ENCODE measurements at regions not wholly inside any gene's neighbourhood (a gene's known extent, or its start where the extent isn't known, plus 50 kb on each side); places are given as distances from the start of the nearest gene placed in this dataset.

DNA sequence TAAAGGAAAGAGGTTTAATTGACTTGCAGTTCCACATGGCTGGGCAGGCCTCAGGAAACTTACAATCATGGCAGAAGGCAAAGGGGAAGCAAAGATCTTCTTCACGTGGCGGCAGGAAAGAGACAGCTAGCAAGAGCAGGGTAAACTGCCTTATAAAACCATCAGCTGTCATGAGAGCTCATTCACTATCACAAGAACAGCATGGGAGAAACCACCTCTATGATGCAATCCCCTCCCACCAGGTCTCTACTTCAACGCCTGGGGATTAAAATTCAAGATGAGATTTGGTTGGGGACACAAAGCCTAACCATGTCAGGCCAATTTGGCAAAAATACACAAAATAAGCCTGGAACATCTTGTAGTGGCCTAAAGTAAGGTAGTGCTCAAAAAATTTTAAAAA is 152.6 kb downstream of the COL6A3 start:
- 89 to 94% (median 89%) methylated on average over 3 of the region's 3 CpGs for WGBS, 3 donors
- Histone ChIP-seq H3K27me3 (ENCODE audit: control insufficient read depth in 3 of 3, insufficient read depth in 3 of 3, low read length in 3 of 3) (no peaks in the 10 kb centered on the region), H3K4me1 (ENCODE audit: control insufficient read depth in 3 of 3, insufficient read depth in 2 of 3, low read depth in 1 of 3, low read length in 2 of 3) (peaks cover 0 to 24% (median 0%) of the 10 kb centered on the region in 3 donors), H3K27ac (ENCODE audit: low read depth in 1 of 3, low read length in 2 of 3) (no peak overlapping the region), H3K4me3 (ENCODE audit: low read depth in 1 of 3, low read length in 3 of 3) (no peak overlapping the region), H3K36me3 (ENCODE audit: control insufficient read depth in 3 of 3, insufficient read depth in 2 of 3, low read depth in 1 of 3, low read length in 3 of 3) (no peaks in the 10 kb centered on the region), H3K9me3 (ENCODE audit: control insufficient read depth in 2 of 2, insufficient read depth in 1 of 2, low read depth in 1 of 2, low read length in 1 of 2) (no peaks in the 10 kb centered on the region)
- FAIRE-seq (no peak), DNase-seq (no peak)

- WGBS, 3 donors = 83 to 86% (median 83%) methylated on average over 10 of the region's 10 CpGs
- no peak for FAIRE-seq
- Histone ChIP-seq H3K4me3 (ENCODE audit: low read depth in 1 of 3, low read length in 3 of 3) (no peak overlapping the region), H3K36me3 (ENCODE audit: control insufficient read depth in 3 of 3, insufficient read depth in 2 of 3, low read depth in 1 of 3, low read length in 3 of 3) (no peaks in the 10 kb centered on the region), H3K4me1 (ENCODE audit: control insufficient read depth in 3 of 3, insufficient read depth in 2 of 3, low read depth in 1 of 3, low read length in 2 of 3) (peaks cover 0 to 11% (median 0%) of the 10 kb centered on the region in 3 donors), H3K27me3 (ENCODE audit: control insufficient read depth in 3 of 3, insufficient read depth in 3 of 3, low read length in 3 of 3) (no peaks in the 10 kb centered on the region), H3K9me3 (ENCODE audit: control insufficient read depth in 2 of 2, insufficient read depth in 1 of 2, low read depth in 1 of 2, low read length in 1 of 2) (no peaks in the 10 kb centered on the region), H3K27ac (ENCODE audit: low read depth in 1 of 3, low read length in 2 of 3) (no peak overlapping the region)
- DNase-seq = no peak
Measured at GRCh38 chr2:237262838-237263771, 150.9 kb downstream of the COL6A3 start.

GRCh38 chr2:237264480-237265219 is 149.3 kb downstream of the COL6A3 start:
- FAIRE-seq = no peak
- H3K4me1 ChIP-seq (ENCODE audit: control insufficient read depth in 3 of 3, insufficient read depth in 2 of 3, low read depth in 1 of 3, low read length in 2 of 3) = peaks cover 0 to 7% (median 0%) of the 10 kb centered on the region in 3 donors

GRCh38 chr2:237268004-237268708 is 145.8 kb downstream of the COL6A3 start:
- FAIRE-seq = no peak
- Histone ChIP-seq H3K27me3 (ENCODE audit: control insufficient read depth in 3 of 3, insufficient read depth in 3 of 3, low read length in 3 of 3) (no peaks in the 10 kb centered on the region), H3K4me1 (ENCODE audit: control insufficient read depth in 3 of 3, insufficient read depth in 2 of 3, low read depth in 1 of 3, low read length in 2 of 3) (no peaks in the 10 kb centered on the region), H3K4me3 (ENCODE audit: low read depth in 1 of 3, low read length in 3 of 3) (no peak overlapping the region), H3K9me3 (ENCODE audit: control insufficient read depth in 2 of 2, insufficient read depth in 1 of 2, low read depth in 1 of 2, low read length in 1 of 2) (no peaks in the 10 kb centered on the region), H3K27ac (ENCODE audit: low read depth in 1 of 3, low read length in 2 of 3) (no peak overlapping the region), H3K36me3 (ENCODE audit: control insufficient read depth in 3 of 3, insufficient read depth in 2 of 3, low read depth in 1 of 3, low read length in 3 of 3) (no peaks in the 10 kb centered on the region)
- WGBS, 3 donors = 83 to 91% (median 85%) methylated on average over 7 of the region's 7 CpGs
- no peak for DNase-seq

More at GRCh38 chr2:237264480-237265219, 149.3 kb downstream of the COL6A3 start:
- Histone ChIP-seq H3K9me3 (ENCODE audit: control insufficient read depth in 2 of 2, insufficient read depth in 1 of 2, low read depth in 1 of 2, low read length in 1 of 2) (no peaks in the 10 kb centered on the region), H3K36me3 (ENCODE audit: control insufficient read depth in 3 of 3, insufficient read depth in 2 of 3, low read depth in 1 of 3, low read length in 3 of 3) (no peaks in the 10 kb centered on the region), H3K27ac (ENCODE audit: low read depth in 1 of 3, low read length in 2 of 3) (no peak overlapping the region), H3K4me3 (ENCODE audit: low read depth in 1 of 3, low read length in 3 of 3) (no peak overlapping the region), H3K27me3 (ENCODE audit: control insufficient read depth in 3 of 3, insufficient read depth in 3 of 3, low read length in 3 of 3) (no peaks in the 10 kb centered on the region)
- 82 to 86% (median 84%) methylated on average over 18 of the region's 18 CpGs for WGBS, 3 donors
- DNase-seq = no peak

- no peaks in the 10 kb centered on the region for H3K27me3 ChIP-seq (ENCODE audit: control insufficient read depth in 3 of 3, insufficient read depth in 3 of 3, low read length in 3 of 3)
- H3K36me3 ChIP-seq (ENCODE audit: control insufficient read depth in 3 of 3, insufficient read depth in 2 of 3, low read depth in 1 of 3, low read length in 3 of 3) = no peaks in the 10 kb centered on the region
- H3K9me3 ChIP-seq (ENCODE audit: control insufficient read depth in 2 of 2, insufficient read depth in 1 of 2, low read depth in 1 of 2, low read length in 1 of 2) = no peaks in the 10 kb centered on the region
- FAIRE-seq = no peak
- WGBS, 3 donors = 84 to 88% (median 87%) methylated on average over 8 of the region's 8 CpGs
- no peaks in the 10 kb centered on the region for H3K4me1 ChIP-seq (ENCODE audit: control insufficient read depth in 3 of 3, insufficient read depth in 2 of 3, low read depth in 1 of 3, low read length in 2 of 3)
- H3K4me3 ChIP-seq (ENCODE audit: low read depth in 1 of 3, low read length in 3 of 3) = no peak overlapping the region
- H3K27ac ChIP-seq (ENCODE audit: low read depth in 1 of 3, low read length in 2 of 3) = no peak overlapping the region
- no peak for DNase-seq
Measured at GRCh38 chr2:237269138-237269875, 144.7 kb downstream of the COL6A3 start.

DNA sequence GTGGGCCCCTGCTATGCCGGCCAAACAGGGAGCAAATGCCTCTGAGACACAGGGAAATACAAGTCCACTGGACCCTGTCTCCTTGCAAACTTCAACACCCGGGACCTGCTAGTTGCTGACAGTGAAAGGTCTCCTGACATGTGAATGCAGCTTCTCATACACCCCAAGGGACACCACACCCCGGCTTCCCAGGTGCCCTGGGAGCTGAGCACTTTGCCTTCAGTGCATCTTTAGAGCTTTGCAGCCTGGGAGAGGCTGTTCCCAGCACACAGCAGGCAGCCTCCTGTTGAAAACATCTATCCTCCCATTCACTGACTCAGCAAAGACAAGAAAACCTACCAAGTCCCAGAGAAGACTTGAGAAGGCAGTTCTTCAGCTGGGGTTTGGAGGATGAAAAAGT is 143.4 kb downstream of the COL6A3 start:
- no peaks in the 10 kb centered on the region for H3K36me3 ChIP-seq (ENCODE audit: control insufficient read depth in 3 of 3, insufficient read depth in 2 of 3, low read depth in 1 of 3, low read length in 3 of 3)
- no peaks in the 10 kb centered on the region for H3K4me1 ChIP-seq (ENCODE audit: control insufficient read depth in 3 of 3, insufficient read depth in 2 of 3, low read depth in 1 of 3, low read length in 2 of 3)
- WGBS, 3 donors = 69 to 84% (median 75%) methylated on average over 3 of the region's 3 CpGs
- H3K9me3 ChIP-seq (ENCODE audit: control insufficient read depth in 2 of 2, insufficient read depth in 1 of 2, low read depth in 1 of 2, low read length in 1 of 2) = no peaks in the 10 kb centered on the region
- no peak for FAIRE-seq
- no peaks in the 10 kb centered on the region for H3K27me3 ChIP-seq (ENCODE audit: control insufficient read depth in 3 of 3, insufficient read depth in 3 of 3, low read length in 3 of 3)
- H3K4me3 ChIP-seq (ENCODE audit: low read depth in 1 of 3, low read length in 3 of 3) = no peak overlapping the region
- no peak overlapping the region for H3K27ac ChIP-seq (ENCODE audit: low read depth in 1 of 3, low read length in 2 of 3)
- no peak for DNase-seq

- Histone ChIP-seq H3K36me3 (ENCODE audit: control insufficient read depth in 3 of 3, insufficient read depth in 2 of 3, low read depth in 1 of 3, low read length in 3 of 3) (no peaks in the 10 kb centered on the region), H3K4me1 (ENCODE audit: control insufficient read depth in 3 of 3, insufficient read depth in 2 of 3, low read depth in 1 of 3, low read length in 2 of 3) (no peaks in the 10 kb centered on the region), H3K9me3 (ENCODE audit: control insufficient read depth in 2 of 2, insufficient read depth in 1 of 2, low read depth in 1 of 2, low read length in 1 of 2) (no peaks in the 10 kb centered on the region), H3K4me3 (ENCODE audit: low read depth in 1 of 3, low read length in 3 of 3) (no peak overlapping the region), H3K27ac (ENCODE audit: low read depth in 1 of 3, low read length in 2 of 3) (no peak overlapping the region), H3K27me3 (ENCODE audit: control insufficient read depth in 3 of 3, insufficient read depth in 3 of 3, low read length in 3 of 3) (no peaks in the 10 kb centered on the region)
- FAIRE-seq (no peak), DNase-seq (no peak)
- WGBS, 3 donors = 88 to 90% (median 89%) methylated on average over 6 of the region's 6 CpGs
Measured at GRCh38 chr2:237271698-237272652, 142.0 kb downstream of the COL6A3 start.

Data from small intestine (tissue), 7 donors.